ENCODE measurements at regions not wholly inside any gene's neighbourhood (a gene's known extent, or its start where the extent isn't known, plus 50 kb on each side); places are given as distances from the start of the nearest gene placed in this dataset.

- Histone ChIP-seq H3K27me3 (ENCODE audit: control insufficient read depth, insufficient read depth, low read length) (no peaks in the 10 kb centered on the region), H3K36me3 (ENCODE audit: control insufficient read depth, insufficient read depth, low read length) (no peaks in the 10 kb centered on the region), H3K4me3 (ENCODE audit: low read depth, low read length) (no peak overlapping the region)
- no peak for TF ChIP-seq CTCF (IDR thresholded peaks at IDR 0.05; ENCODE audit: insufficient read depth, low read length, poor library complexity, severe bottlenecking)
- no peak for DNase-seq (ENCODE audit: low read depth)
Measured at GRCh38 chr20:11050350-11050749, 376.6 kb upstream of the JAG1 start.

- Histone ChIP-seq H3K36me3 (ENCODE audit: control insufficient read depth, insufficient read depth, low read length) (no peaks in the 10 kb centered on the region), H3K27me3 (ENCODE audit: control insufficient read depth, insufficient read depth, low read length) (no peaks in the 10 kb centered on the region), H3K4me3 (ENCODE audit: low read depth, low read length) (no peak overlapping the region)
- DNase-seq (ENCODE audit: low read depth), result no peak
- no peak for TF ChIP-seq CTCF (IDR thresholded peaks at IDR 0.05; ENCODE audit: insufficient read depth, low read length, poor library complexity, severe bottlenecking)
Measured at GRCh38 chr20:11051136-11051535, 377.3 kb upstream of the JAG1 start.

- no peak for DNase-seq (ENCODE audit: low read depth)
- Histone ChIP-seq H3K4me3 (ENCODE audit: low read depth, low read length) (no peak overlapping the region), H3K27me3 (ENCODE audit: control insufficient read depth, insufficient read depth, low read length) (no peaks in the 10 kb centered on the region), H3K36me3 (ENCODE audit: control insufficient read depth, insufficient read depth, low read length) (peaks cover 1% of the 10 kb centered on the region)
- no peak for TF ChIP-seq CTCF (IDR thresholded peaks at IDR 0.05; ENCODE audit: insufficient read depth, low read length, poor library complexity, severe bottlenecking)
Measured at GRCh38 chr20:11053310-11053709, 379.5 kb upstream of the JAG1 start.

- TF ChIP-seq CTCF (IDR thresholded peaks at IDR 0.05; ENCODE audit: insufficient read depth, low read length, poor library complexity, severe bottlenecking), result no peak
- H3K4me3 ChIP-seq (ENCODE audit: low read depth, low read length), result no peak overlapping the region
- no peaks in the 10 kb centered on the region for H3K27me3 ChIP-seq (ENCODE audit: control insufficient read depth, insufficient read depth, low read length)
- peaks cover 1% of the 10 kb centered on the region for H3K36me3 ChIP-seq (ENCODE audit: control insufficient read depth, insufficient read depth, low read length)
- DNase-seq (ENCODE audit: low read depth), result peak; percentile 82
Measured at GRCh38 chr20:11054266-11054993, 380.6 kb upstream of the JAG1 start.

- no peak for TF ChIP-seq CTCF (IDR thresholded peaks at IDR 0.05; ENCODE audit: insufficient read depth, low read length, poor library complexity, severe bottlenecking)
- no peak overlapping the region for H3K4me3 ChIP-seq (ENCODE audit: low read depth, low read length)
- H3K36me3 ChIP-seq (ENCODE audit: control insufficient read depth, insufficient read depth, low read length), result peaks cover 1% of the 10 kb centered on the region
- no peaks in the 10 kb centered on the region for H3K27me3 ChIP-seq (ENCODE audit: control insufficient read depth, insufficient read depth, low read length)
- DNase-seq (ENCODE audit: low read depth), result no peak
Measured at GRCh38 chr20:11056414-11056813, 382.6 kb upstream of the JAG1 start.

GRCh38 chr20:11057624-11058023, 383.8 kb upstream of the JAG1 start:
- H3K27me3 ChIP-seq (ENCODE audit: control insufficient read depth, insufficient read depth, low read length), result no peaks in the 10 kb centered on the region
- H3K4me3 ChIP-seq (ENCODE audit: low read depth, low read length), result no peak overlapping the region
- peaks cover 1% of the 10 kb centered on the region for H3K36me3 ChIP-seq (ENCODE audit: control insufficient read depth, insufficient read depth, low read length)
- TF ChIP-seq CTCF (IDR thresholded peaks at IDR 0.05; ENCODE audit: insufficient read depth, low read length, poor library complexity, severe bottlenecking), result no peak
- DNase-seq (ENCODE audit: low read depth), result no peak
